NCI-H1436 (cell line): ENCODE measurements at regions not wholly inside any gene's neighbourhood (a gene's known extent, or its start where the extent isn't known, plus 50 kb on each side); places are given as distances from the start of the nearest gene placed in this dataset.

Experiments used
- DNase-seq: peaks from one replicate; lab custom pipeline; 2025; lab: John Stamatoyannopoulos, UW

- peak; percentile 33 for DNase-seq
Observed at GRCh38 chr11:29343465-29344333, 673.1 kb downstream of the KCNA4 start.

GRCh38 chr11:29336727-29337575 is 679.9 kb downstream of the KCNA4 start:
- no peak for DNase-seq

- no peak for DNase-seq
Observed at GRCh38 chr11:29334776-29335130, 682.1 kb downstream of the KCNA4 start.

GRCh38 chr11:29333993-29334775 is 682.6 kb downstream of the KCNA4 start:
- DNase-seq: peak; percentile 4

DNA sequence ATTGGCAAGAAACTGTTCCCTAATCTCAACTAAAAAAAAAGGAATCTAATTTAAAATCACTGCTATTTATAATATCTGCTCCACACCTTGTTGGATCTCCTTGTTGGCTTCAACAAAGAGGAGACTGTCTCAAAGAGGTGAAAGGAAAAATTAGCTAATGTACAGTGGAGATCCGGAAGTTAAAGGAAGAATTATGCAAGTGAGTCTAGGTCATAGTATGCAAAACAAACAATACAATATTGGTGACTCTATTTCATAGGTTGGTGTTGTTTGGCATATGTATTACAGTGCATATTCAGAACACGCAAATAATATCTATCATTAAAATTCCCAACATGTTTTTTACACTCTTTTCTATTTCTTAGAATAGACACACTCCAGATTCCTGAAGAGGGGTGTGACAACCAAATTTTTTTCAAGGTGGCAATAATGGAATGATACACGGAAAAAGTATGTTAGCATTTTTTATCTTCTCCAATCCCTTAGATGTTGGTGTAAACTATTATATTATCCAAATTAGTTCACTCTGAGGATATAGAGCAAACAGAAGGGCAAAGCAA is 685.3 kb downstream of the KCNA4 start:
- no peak for DNase-seq

- DNase-seq: no peak
Observed at GRCh38 chr11:29328961-29329441, 687.8 kb downstream of the KCNA4 start.

DNA sequence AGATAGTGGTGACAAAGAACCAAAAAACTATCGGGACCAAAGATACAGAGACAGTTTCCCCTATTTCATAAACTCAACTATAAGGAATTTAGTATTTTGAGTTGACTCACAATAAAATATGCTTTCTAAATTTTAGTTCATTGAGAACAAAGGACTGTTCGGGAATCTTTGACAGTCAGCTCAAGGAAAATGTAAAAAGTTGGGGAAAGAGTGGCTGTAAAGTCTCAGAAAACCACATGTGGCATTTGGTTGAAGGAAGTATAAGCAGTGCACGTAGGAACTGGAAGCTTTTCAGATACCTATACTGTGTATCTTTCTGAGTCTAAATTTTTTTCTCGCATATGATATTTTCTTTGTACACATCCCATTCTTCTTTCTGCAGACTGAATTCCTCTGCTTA is 688.9 kb downstream of the KCNA4 start:
- no peak for DNase-seq

- no peak for DNase-seq
Observed at GRCh38 chr11:29326757-29327156, 690.1 kb downstream of the KCNA4 start.

DNA sequence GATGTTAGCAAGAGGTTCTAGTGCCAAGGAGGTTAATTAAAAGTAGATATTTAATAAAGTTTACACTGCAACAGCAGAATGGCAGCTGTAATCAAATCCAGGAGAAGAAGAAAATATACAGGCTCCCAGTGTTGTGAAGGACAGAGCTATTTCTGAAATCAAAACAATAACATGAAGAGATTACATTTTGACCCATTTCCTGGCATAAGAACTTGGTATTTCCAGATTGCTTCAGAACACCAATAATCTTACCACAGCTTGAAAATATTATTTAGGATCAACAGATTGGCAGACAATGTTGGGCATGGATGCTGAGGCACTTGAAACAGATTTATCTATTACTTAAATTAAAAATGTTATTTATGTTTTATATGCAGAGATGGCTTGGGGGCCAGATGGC is 692.5 kb downstream of the KCNA4 start:
- DNase-seq: no peak

DNA sequence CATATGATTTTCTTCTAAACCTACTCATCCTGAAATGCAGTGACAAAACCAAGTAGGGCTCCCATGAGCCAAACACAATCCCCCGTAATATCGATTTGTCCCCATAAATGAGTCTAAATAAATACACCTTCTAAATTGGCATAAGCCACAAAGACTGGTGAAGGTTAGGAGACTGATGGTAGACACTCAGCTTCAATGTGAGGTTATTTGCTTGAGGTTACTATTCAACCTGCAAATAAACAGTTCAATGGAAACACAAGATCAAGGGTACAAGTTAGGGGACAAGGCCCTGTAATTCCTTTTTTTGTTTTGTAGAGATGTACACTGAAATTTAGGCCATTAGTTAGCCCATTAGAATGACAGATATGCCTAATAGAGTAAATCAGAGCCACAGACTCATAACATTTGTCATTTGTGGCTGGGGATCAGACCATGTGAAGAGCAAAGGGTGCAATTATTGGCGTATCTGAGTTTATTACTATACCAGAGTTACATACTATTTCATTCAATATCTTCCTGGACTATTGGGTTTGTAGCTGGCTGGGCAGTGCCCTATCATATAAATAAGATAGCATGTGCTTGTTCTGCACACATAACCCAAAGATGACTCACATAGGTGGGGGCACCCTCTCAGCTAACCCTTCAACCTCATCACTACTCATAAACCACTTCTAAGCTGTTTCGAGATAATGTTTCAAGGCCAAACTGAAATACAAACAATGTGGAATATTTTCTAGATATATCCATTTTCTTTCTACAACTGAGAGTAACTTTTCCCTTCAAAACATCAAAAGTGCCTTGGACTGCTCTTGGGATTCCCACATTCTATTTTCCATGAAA is 695.3 kb downstream of the KCNA4 start:
- DNase-seq: no peak

DNA sequence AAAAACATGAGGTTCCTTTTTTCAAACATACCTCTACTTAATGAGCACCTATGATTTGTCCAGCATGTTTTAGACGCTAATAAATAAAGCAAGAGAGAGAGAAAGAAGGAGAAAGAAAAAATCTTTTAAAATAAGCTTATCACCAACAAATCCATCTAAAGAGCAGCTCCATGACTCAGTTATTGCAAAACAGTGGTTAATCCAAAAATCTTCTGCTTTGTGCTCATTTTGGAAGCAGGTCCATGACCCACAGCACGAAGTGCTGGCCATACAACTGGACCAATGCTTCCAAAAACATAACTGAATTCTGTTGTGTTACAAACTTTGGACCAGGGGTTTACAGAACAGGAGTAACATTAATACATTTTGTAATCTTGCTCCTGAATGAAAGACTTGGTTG is 696.6 kb downstream of the KCNA4 start:
- no peak for DNase-seq

DNA sequence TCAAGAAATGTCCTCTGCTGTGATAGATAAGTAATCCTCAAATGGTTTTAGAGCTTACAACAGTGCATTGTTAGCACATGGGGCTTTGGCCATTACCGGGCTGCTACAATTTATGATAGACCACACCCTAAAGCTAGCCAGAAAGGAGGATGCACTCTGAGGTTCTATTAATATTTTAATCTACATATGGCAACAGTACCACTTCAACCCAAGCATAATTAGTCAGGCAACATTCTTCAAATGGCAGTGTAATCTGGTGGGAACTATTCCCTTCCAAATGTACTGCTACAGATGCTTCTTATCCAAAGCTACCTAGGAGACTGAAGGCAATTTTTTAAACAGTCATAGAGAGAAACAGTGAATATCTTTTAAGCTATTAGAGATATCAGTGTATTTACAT is 697.6 kb downstream of the KCNA4 start:
- DNase-seq: no peak

- DNase-seq: no peak
Observed at GRCh38 chr11:29318134-29318845, 698.5 kb downstream of the KCNA4 start.

DNA sequence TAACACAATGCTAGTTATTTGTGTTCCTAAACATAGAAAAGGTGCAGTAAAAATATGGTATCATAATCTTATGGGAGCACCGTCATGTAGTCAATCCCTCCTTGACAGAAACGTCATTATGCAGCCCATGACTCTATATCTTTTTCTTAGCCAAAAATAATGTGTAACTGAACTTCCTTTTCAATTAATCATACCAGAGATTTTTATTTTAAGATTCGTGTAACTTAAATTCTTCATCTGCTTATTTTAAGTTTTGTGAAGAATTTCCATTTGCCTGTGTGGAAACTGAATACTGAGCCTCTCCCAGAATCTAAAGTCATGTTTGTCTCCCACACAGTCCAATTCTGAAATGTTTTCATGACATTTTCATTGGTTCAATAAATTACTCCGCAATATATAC is 699.1 kb downstream of the KCNA4 start:
- DNase-seq: no peak

DNA sequence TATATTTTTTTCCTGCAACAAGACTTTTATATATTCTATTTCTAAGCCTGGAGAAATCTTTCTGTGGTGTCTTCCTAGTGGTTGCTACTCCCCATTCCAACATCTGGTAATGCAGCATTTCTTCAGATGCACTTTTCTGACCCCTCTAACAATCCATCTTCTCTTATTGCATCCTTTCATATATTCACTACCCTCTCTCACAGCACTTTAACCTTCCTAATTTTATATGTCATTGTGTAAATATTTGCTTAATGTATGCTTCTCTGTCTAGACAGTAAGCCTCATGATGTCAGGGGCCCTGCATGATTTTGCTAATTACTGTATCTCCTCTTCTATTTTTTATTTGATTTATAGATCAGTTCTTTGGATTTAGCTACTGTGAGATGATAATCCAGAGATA is 701.6 kb downstream of the KCNA4 start:
- DNase-seq: no peak

- DNase-seq: no peak
Observed at GRCh38 chr11:29314211-29314610, 702.6 kb downstream of the KCNA4 start.

DNA sequence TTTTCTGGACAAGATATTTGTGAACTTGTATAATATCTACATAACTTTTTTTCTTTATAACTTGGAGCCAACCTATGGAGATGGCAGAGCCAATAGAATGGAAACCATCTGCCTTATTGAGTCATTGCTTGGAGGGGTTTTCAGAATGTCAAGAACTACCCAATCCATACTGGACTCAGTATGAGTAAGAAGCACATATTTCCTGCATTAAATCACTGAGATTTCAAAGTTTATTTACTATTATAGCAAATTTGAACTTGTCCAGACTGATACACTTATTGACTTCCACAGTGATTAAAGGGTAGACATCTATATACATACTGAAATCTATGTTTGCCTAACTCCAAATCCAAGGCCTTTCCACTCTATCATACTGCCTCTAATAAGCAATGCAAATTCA is 704.0 kb downstream of the KCNA4 start:
- no peak for DNase-seq

GRCh38 chr11:29310725-29311342 is 706.0 kb downstream of the KCNA4 start:
- no peak for DNase-seq

GRCh38 chr11:29309992-29310391 is 706.8 kb downstream of the KCNA4 start:
- no peak for DNase-seq

DNA sequence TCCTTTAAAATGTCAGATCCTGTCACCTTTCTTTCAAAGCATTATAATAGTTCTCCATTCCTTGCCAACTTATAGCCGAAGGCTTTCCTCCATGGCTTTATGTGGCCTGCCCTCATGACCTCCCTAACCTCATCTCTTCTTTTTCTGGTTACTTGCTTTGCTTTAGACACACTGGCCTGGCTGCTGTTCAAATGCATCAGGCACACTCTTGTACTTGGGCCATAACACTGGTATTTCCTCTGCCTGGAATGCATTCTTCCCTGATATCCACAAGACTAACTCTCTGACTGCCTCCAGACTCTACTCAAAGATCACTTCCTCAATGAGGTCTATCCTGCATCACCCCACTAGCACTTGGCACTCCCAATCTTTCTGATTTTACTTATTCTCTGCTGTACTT is 710.3 kb downstream of the KCNA4 start:
- no peak for DNase-seq
